Tibial nerve (tissue), 4 donors: ENCODE measurements at regions not wholly inside any gene's neighbourhood (a gene's known extent, or its start where the extent isn't known, plus 50 kb on each side); places are given as distances from the start of the nearest gene placed in this dataset.

Experiments
- DNase-seq, 2 donors: peaks; one replicate each; pipeline ENCODE4 v3.0.0-alpha.2; 2019; ENCODE audit warnings: low spot score in 2 of 2
- H3K27ac ChIP-seq, 4 donors: fragments of 200-600 bp; sonication (generic) in 3 of 4; one replicate each; pipeline ENCODE4 v1.5.1; 2017 to 2019; ENCODE audit warnings: mild to moderate bottlenecking in 1 of 4
- H3K27me3 ChIP-seq, 2 donors: fragments of 200-600 bp; sonication (generic) in 1 of 2; one replicate each; pipeline versions ENCODE4 v1.5.1 to v1.6.0; 2017 to 2019
- H3K36me3 ChIP-seq, 3 donors: fragments of 200-600 bp; sonication (generic); one replicate each; pipeline ENCODE4 v1.5.1; 2018 to 2019
- H3K4me1 ChIP-seq, 4 donors: fragments of 200-600 bp; sonication (generic) in 3 of 4; one replicate each; pipeline ENCODE4 v1.5.1; 2017 to 2019
- H3K4me3 ChIP-seq, 4 donors: fragments of 200-600 bp; sonication (generic) in 3 of 4; one replicate each; pipeline ENCODE4 v1.5.1; 2017 to 2019; ENCODE audit warnings: mild to moderate bottlenecking in 1 of 4, moderate library complexity in 1 of 4
- H3K9me3 ChIP-seq, 4 donors: fragments of 200-600 bp; sonication (generic) in 3 of 4; one replicate each; pipeline ENCODE4 v1.5.1; 2017 to 2019
- EP300 ChIP-seq, 2 donors: sonication (generic); formaldehyde crosslinking; IDR thresholded peaks; one replicate each; pipeline ENCODE4 v1.6.1; 2017; ENCODE audit warnings: antibody characterized with exemption in 2 of 2, mild to moderate bottlenecking in 1 of 2
- POLR2A ChIP-seq, 2 donors: fragments of 450-650 bp; IDR thresholded peaks; one replicate each; pipeline ENCODE4 v1.6.1; 2017; ENCODE audit warnings: antibody characterized with exemption in 2 of 2, mild to moderate bottlenecking in 2 of 2, moderate library complexity in 2 of 2
- WGBS, 2 donors: methylation state at CpG; one replicate each; pipeline ENCODE4 v1.1.5; 2018; 5-methylcytosine and 5-hydroxymethylcytosine counted together
- TF ChIP-seq, protein P1 (sequence below), 5 experiments: fragments of 200-600 bp in 3 of 5; fragments of 450-650 bp in 2 of 5; sonication (generic) in 3 of 5; IDR thresholded peaks; one replicate each; pipeline ENCODE4 v1.5.1; 2016 to 2019; ENCODE audit warnings: antibody characterized with exemption in 5 of 5, mild to moderate bottlenecking in 3 of 5, moderate library complexity in 2 of 5

DNA sequence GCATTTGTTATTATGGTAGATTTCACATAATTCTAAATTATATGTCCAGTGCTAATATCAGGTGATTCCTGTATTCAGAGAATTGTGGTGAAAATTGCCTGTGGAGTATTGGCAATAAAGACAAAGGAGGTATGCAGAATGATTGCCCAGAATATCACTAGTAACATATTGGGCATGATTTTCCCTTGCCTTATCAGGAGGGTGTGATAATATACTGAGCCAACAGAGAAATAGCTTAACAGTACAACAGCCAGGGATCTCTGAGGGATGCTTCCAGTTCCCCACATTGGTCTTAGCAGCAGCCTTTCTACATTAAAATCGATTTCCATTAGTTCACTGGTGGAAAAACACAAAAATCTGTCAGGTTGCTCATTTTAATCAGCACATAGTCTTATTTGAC, 122.9 kb upstream of the COL3A1 start:
- H3K4me1 ChIP-seq: peaks cover 0 to 6% (median 0%) of the 10 kb centered on the region in 4 donors
- no peak overlapping the region for H3K27ac ChIP-seq
- WGBS, 2 donors: 69 to 78% methylated on average over 1 of the region's 1 CpG
- TF ChIP-seq POLR2A (IDR thresholded peaks at IDR 0.05) (no peak), EP300 (IDR thresholded peaks at IDR 0.05) (no peak)
- TF ChIP-seq, protein P1, sequence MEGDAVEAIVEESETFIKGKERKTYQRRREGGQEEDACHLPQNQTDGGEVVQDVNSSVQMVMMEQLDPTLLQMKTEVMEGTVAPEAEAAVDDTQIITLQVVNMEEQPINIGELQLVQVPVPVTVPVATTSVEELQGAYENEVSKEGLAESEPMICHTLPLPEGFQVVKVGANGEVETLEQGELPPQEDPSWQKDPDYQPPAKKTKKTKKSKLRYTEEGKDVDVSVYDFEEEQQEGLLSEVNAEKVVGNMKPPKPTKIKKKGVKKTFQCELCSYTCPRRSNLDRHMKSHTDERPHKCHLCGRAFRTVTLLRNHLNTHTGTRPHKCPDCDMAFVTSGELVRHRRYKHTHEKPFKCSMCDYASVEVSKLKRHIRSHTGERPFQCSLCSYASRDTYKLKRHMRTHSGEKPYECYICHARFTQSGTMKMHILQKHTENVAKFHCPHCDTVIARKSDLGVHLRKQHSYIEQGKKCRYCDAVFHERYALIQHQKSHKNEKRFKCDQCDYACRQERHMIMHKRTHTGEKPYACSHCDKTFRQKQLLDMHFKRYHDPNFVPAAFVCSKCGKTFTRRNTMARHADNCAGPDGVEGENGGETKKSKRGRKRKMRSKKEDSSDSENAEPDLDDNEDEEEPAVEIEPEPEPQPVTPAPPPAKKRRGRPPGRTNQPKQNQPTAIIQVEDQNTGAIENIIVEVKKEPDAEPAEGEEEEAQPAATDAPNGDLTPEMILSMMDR (IDR thresholded peaks at IDR 0.05): no peak
- DNase-seq: no peak
- H3K27me3 ChIP-seq: no peaks in the 10 kb centered on the region
- H3K4me3 ChIP-seq: no peak overlapping the region
- no peaks in the 10 kb centered on the region for H3K36me3 ChIP-seq
- peaks cover 0 to 5% (median 0%) of the 10 kb centered on the region in 4 donors for H3K9me3 ChIP-seq

DNA sequence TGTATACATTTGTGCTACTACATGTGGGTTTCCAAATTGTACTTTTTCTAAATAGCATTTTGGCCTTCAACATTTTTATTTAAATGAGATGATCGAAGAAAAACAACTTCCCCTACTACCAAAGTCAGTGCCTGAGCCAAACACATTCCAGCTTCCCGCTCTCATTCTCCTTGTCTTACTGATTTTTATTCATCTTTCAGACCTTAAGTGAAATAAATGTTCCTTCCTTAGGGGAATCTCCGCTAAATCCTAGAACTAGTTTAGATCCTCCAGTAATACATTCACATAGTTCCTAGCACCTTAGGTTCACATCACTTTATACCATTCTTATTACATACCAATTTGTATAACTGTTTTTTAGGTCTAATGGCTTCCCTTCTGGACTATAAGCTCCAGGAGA, 122.3 kb upstream of the COL3A1 start:
- Histone ChIP-seq H3K36me3 (no peaks in the 10 kb centered on the region), H3K9me3 (peaks cover 0 to under 1% (median 0%) of the 10 kb centered on the region in 4 donors), H3K27ac (no peak overlapping the region), H3K4me3 (no peak overlapping the region), H3K27me3 (no peaks in the 10 kb centered on the region), H3K4me1 (peaks cover 0 to 6% (median 0%) of the 10 kb centered on the region in 4 donors)
- DNase-seq: no peak
- TF ChIP-seq, protein P1 (IDR thresholded peaks at IDR 0.05): no peak
- TF ChIP-seq POLR2A (IDR thresholded peaks at IDR 0.05) (no peak), EP300 (IDR thresholded peaks at IDR 0.05) (no peak)
- 53 to 76% methylated on average over 3 of the region's 3 CpGs for WGBS, 2 donors

DNA sequence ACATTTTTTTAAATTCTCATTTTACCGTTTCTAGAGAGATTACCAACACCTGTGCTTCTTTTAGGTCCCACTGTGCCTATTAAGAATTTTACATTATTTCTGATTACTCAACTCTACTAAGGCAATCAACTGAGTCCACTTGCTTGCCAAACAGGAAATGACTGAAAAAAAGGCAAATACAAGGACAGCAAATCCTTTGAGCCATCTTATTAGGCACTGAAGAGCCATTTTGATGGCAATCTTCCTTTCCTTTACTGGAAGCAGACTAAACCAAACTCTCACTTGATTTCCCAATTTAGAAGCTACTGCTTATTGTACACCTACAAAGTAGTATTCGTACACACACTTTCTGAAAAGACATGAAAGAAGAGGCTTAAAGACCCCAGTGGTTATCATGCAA, 121.4 kb upstream of the COL3A1 start:
- no peak overlapping the region for H3K4me3 ChIP-seq
- no peaks in the 10 kb centered on the region for H3K27me3 ChIP-seq
- H3K4me1 ChIP-seq: peaks cover 0 to 6% (median 0%) of the 10 kb centered on the region in 4 donors
- no peak overlapping the region for H3K27ac ChIP-seq
- 61 to 68% methylated on average over 2 of the region's 2 CpGs for WGBS, 2 donors
- DNase-seq: peak in 1 of 2 donors; percentile 20
- H3K36me3 ChIP-seq: no peaks in the 10 kb centered on the region
- TF ChIP-seq, protein P1 (IDR thresholded peaks at IDR 0.05): no peak
- TF ChIP-seq EP300 (IDR thresholded peaks at IDR 0.05) (no peak), POLR2A (IDR thresholded peaks at IDR 0.05) (no peak)
- H3K9me3 ChIP-seq: no peaks in the 10 kb centered on the region

DNA sequence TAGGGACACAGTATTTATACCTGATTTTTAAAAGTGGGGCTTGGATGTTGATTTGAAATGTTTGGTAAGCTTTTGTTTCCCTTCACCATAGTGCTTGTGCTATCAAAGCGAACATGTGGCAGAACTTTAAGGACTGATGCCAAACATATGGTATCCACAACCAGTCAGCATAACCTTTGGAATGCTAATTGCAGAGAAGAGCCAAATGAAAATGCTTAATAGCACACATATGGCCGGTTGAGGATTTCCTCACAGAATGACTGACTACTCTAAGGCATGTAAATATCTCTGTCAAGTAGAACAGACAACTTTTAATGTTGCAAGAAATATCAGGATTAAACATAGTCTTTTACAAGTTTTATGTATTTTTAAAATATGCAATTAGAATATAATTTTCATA, 120.9 kb upstream of the COL3A1 start:
- 57 to 78% methylated on average over 2 of the region's 2 CpGs for WGBS, 2 donors
- no peaks in the 10 kb centered on the region for H3K27me3 ChIP-seq
- H3K36me3 ChIP-seq: no peaks in the 10 kb centered on the region
- TF ChIP-seq, protein P1 (IDR thresholded peaks at IDR 0.05): no peak
- TF ChIP-seq POLR2A (IDR thresholded peaks at IDR 0.05): no peak
- TF ChIP-seq EP300 (IDR thresholded peaks at IDR 0.05): no peak
- no peaks in the 10 kb centered on the region for H3K9me3 ChIP-seq
- no peak overlapping the region for H3K4me3 ChIP-seq
- peaks cover 0 to 6% (median 0%) of the 10 kb centered on the region in 4 donors for H3K4me1 ChIP-seq
- DNase-seq: no peak
- no peak overlapping the region for H3K27ac ChIP-seq

DNA sequence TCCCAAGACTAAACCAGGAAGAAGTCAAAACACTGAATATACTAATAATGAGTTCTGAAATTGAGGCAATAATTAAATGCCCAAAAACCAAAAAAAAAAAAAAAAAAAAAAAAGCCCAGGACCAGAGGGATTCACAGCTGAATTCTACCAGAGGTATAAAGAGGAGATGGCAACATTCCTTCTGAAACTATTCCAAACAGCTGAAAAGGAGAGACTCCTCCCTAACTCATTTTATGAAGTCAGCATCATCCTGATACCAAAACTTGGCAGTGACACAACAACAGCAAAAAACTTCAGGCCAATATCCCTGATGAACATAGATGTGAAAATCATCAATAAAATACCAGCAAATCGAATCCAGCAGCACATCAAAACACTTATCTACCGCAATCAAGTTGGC, 108.5 kb upstream of the COL3A1 start:
- WGBS, 2 donors: 63 to 66% methylated on average over 2 of the region's 2 CpGs
- Histone ChIP-seq H3K27me3 (no peaks in the 10 kb centered on the region), H3K27ac (no peak overlapping the region), H3K36me3 (no peaks in the 10 kb centered on the region), H3K4me1 (peaks cover 0 to 12% (median 0%) of the 10 kb centered on the region in 4 donors), H3K9me3 (peaks cover 0 to 12% (median 0%) of the 10 kb centered on the region in 4 donors), H3K4me3 (no peak overlapping the region)
- DNase-seq: no peak
- TF ChIP-seq, protein P1 (IDR thresholded peaks at IDR 0.05): no peak
- TF ChIP-seq POLR2A (IDR thresholded peaks at IDR 0.05) (no peak), EP300 (IDR thresholded peaks at IDR 0.05) (no peak)
